Activated CD8-positive, alpha-beta memory T cell treated with anti-CD3 and anti-CD28 coated beads for 36 hours (primary cell): ENCODE measurements at regions not wholly inside any gene's neighbourhood (a gene's known extent, or its start where the extent isn't known, plus 50 kb on each side); places are given as distances from the start of the nearest gene placed in this dataset.

Experiments used
- CTCF ChIA-PET: fragments of 350-600 bp; sonication (Branson Sonifier 250); formaldehyde crosslinking; loops from one replicate; lab custom pipeline; 2021; ENCODE audit warnings: antibody characterized with exemption; lab: Charles Lee
- POLR2A ChIA-PET: fragments of 350-600 bp; sonication (Branson Sonifier 250); formaldehyde crosslinking; loops from one replicate; lab custom pipeline; 2021; ENCODE audit warnings: antibody characterized with exemption; lab: Charles Lee

DNA sequence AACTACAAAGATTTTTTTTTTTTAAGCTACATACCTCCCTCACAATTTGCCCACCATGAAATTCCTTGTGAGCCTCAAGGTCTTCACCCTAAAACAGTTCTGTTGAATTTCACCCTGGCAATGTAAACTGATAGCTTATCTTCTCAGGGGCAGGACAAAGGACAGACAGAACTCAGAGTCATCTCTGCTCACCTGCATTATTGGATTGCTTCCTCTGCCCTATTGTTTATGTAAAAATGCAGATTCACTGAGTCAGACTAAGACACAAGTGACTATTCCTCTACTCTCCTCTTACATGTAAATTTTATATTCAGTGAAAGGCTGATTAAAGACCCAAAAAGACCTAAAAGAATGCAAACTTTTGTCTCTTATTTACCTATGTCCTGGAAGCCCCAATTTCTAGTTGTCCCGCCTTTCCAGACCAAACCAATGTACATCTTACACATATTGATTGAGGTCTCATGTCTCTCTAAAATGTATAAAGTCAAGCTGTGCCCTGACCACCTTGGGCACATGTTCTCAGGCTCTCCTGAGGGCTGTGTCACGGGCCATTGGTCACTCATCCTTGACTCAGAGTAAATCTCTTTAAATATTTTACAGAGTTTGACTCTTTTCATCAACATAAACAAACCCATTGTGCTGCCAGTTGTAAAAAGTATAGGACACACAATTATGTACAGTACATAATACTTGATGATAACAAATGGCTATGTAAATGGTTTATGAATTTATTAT is 440.2 kb downstream of the HTR7 start:
- ChIA-PET POLR2A (no interaction called here), CTCF (no interaction called here)

DNA sequence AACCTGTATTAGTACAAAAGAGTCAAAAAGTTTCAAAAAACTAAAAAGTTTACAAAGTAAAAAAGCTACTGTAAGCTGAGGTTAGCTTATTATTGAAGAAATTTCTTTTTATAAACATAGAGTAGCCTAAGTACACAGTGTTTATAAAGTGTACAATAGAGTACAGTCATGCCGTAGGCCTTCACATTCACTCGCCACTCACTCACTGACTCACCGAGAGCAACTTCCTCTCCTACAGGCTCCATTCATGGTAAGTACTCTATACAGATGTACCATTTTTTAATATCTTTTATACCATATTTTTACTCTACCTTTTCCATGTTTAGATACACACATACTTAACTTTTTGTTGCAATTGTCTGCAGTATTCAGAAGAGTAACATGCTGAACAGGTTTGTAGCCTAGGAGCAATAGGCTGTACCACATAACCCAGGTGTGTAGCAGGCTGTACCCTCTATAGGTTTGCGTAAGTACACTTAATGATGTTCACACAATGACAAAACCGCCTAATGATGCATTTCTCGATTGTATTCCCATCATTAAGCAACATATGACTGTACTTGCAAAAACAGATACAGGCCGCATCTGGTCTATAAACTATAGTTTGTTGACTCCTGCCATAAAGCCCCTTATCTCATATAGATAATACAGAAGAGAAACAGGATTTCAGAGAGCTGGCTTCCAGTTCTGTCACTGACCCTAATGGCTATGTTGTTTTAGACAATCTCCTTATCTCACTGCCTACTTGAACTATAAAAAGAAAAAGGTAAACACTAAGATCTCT is 438.8 kb downstream of the HTR7 start:
- ChIA-PET CTCF (no interaction called here), POLR2A (no interaction called here)

DNA sequence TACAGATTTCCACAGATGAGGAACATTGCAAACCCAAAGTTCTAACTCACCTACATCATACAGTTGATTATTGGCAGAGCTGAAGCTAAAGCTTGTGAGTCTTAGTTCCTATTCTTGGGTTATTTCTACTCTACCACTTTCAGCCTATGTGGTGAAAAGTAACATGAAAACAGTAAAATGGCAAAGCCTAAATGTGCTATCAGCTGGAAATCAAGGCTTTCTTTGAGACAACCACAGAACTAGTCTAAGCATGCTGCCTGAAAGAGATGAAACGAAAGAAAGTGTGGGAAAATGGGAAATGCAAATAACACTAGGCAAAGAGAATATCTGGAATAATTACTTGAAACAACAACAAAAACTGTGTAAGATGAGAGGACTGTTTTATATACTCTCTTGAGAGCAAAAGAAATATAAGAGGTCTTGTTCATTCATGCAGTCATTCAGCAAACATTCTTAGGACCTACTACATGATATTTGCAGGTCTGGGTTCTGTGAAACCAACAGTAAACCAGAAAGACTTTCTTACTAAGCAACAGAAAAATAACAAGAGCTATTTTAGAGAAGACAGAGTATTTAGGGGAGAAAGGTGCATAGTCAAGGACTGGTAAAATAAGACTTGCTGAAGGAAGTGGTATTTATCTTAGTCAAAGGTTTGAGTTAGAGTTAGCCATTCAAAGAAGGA is 437.1 kb downstream of the HTR7 start:
- ChIA-PET POLR2A (no interaction called here), CTCF (no interaction called here)

DNA sequence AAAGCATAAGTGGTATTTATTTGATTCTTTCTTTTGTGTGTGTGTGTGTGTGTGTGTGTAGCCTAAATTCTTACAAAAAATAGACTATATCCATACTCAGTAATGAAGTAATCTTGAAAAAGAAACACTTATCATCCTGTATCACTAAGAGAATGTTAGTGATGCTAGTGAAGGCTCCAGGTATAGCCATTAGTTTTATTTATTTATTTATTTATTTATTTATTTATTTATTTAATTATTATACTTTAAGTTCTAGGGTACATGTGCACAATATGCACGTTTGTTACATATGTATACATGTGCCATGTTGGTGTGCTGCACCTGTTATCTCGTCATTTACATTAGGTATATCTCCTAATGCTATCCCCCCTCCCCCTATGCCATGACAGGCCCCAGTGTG is 436.0 kb downstream of the HTR7 start:
- POLR2A ChIA-PET = no interaction called here

DNA sequence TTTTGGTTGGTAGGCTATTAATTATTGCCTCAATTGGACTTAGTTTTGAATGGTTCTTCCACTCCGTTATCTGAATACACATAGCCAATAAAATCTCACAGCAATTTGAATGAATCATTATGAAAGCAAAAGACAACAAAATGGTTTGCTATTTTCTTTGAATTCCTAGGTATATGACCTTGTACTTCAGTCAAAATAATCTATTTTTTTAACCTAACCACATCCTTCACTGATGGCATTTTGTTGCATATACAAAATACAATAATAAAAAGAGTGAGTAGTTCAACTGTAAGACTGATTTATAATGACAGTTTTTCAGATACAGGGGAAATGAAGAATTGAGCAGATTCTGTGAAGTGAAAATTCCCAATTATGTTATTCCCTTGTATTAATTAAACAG is 433.1 kb downstream of the HTR7 start:
- CTCF ChIA-PET = no interaction called here
- POLR2A ChIA-PET = no interaction called here

More for the DNA sequence above, 436.0 kb downstream of the HTR7 start:
- CTCF ChIA-PET = no interaction called here

DNA sequence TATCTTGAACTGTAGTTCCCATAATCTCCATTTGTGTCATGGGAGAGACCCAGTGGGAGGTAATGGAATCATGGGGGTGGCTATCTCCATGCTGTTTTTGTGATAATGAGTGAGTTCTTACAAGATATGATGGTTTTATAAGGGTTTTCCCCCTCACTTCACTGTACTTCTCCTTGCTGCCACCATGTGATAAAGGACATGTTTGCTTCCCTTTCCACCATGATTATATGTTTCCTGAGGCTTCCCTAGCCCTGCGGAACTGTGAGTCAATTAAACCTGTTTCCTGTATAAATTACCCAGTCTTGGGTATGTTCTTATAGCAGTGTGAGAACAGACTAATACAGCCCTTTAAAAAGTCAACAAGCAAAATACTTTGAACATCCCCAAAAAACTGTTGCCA is 427.7 kb downstream of the HTR7 start:
- ChIA-PET POLR2A (no interaction called here), CTCF (no interaction called here)

DNA sequence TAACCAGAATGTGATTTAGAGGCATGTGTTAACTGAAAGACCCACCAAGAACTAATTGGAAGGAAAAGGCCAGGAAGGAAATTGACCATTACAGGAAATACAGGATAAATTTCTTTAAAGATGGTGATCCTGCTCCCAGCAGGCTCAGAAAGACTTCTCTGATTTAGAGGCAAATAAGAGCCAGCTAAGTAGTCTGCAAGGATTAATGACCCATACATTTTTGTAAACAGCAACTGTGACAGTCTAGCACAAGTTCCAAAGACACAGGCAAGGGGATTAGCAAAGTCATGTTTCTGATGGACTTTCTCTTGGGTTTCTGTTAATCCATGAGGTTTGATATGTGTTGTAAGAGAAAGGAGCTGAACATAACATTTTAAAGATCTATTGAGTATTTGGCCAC is 425.0 kb downstream of the HTR7 start:
- ChIA-PET POLR2A (no interaction called here), CTCF (no interaction called here)

DNA sequence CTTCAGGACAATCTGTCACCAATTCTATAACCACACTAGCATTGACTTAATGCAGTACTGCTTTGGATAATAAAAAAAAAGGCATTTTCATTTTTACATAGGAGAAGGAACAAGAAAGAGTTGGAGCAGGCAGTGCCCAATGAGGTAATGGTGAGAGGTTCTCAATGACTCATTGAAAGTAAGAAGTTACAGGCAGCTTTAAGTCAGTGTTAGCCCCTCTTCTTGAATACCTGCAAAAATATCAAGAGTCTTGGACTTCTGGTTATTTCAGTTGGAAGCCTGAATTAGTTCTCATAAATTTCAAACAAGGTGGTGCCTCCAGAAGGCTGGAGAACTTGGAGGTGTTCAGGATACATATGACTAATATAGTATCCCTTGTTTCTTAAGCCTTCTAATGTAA is 422.5 kb downstream of the HTR7 start:
- POLR2A ChIA-PET = no interaction called here
- CTCF ChIA-PET = no interaction called here

DNA sequence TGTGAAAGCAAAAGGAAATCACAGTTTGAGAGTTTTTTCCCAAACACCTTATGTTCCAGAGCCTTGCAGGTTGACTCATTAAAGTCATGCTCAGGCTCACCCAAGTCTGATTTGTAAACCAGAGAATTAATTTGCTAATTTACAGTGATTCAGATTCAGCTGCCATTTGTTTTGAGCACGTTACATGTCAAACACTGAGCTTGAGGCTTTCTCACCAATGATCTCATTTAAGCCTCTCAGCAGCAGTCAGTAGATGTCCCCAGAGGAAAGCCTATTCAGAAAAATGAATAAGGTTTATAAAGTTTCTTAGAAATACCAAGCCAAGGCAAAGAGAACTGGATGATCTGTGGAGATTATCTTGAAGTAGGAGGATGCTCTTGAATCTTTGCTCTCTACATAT is 420.4 kb downstream of the HTR7 start:
- ChIA-PET POLR2A (no interaction called here), CTCF (no interaction called here)

DNA sequence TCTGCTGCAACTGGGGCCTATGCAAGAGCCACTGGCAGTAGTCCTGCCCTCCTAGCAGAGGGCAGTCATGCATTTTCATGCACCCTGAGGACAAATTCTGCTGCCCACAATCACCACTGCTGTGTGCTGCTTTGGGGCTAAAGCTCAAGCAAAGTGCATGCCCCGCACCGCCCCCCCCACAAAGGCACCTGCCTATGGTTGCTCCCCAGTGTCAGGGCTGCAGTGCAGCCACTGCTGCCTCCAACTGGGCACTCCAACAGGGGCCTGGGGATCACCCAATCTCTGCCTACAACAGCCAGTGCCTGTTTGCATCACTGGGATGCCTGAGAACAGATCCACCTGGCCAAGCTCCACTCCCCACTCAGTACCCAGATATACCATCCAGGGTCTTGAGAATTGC is 417.0 kb downstream of the HTR7 start:
- ChIA-PET CTCF (no interaction called here), POLR2A (no interaction called here)

DNA sequence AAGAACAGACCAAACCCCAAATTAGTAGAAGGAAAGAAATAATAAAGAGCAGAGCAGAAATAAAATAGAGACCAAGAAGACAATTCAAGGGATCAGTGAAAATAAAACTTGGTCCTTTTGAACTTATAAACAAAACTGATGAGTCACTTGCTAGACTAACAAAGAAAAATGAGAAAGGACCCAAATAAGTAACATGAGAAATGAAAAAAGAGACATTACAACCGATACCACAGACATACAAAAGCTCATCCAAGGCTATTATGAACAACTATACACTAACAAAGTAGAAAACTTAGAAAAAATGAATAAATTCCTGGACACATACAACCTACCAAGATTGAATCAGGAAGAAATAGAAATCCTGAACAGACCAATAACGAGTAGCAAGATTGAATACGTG is 414.5 kb downstream of the HTR7 start:
- POLR2A ChIA-PET = no interaction called here
- CTCF ChIA-PET = no interaction called here

DNA sequence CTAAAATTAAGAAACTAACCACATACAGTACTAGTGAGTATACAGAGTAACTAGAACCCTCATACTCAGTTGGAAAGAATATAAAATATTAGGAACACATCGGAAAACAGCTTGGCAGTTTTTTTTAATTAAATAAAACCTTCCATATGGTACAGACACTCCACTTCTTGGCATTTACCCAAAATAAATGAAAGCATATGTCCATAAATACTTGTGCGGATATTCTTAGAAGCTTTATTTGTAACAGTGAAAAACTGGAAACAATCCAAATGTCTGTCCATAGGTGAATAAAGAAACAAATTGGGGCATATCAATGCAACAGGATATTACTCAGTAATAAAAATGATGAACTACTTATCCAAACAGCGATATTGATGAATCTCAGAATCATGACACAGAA is 410.0 kb downstream of the HTR7 start:
- POLR2A ChIA-PET = no interaction called here

DNA sequence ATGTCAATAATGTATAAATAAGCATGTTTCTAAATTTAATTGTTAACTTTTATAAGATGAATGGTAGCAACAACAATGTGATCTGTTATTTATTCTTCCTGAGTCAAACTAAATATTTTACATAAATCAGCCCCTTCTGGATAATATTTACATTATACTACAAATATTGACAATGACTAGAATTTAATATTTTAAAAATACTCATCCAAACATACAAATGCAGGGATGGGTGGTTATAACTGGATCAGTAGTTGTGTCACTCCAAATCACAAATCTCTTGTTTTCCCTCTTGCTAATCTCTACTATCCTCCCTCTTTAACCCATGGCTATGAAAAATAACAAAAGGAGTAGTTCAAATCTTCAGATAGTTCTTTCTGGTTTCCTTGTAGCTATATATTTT is 407.0 kb downstream of the HTR7 start:
- ChIA-PET POLR2A (no interaction called here), CTCF (no interaction called here)

More for the DNA sequence above, 410.0 kb downstream of the HTR7 start:
- CTCF ChIA-PET = no interaction called here

DNA sequence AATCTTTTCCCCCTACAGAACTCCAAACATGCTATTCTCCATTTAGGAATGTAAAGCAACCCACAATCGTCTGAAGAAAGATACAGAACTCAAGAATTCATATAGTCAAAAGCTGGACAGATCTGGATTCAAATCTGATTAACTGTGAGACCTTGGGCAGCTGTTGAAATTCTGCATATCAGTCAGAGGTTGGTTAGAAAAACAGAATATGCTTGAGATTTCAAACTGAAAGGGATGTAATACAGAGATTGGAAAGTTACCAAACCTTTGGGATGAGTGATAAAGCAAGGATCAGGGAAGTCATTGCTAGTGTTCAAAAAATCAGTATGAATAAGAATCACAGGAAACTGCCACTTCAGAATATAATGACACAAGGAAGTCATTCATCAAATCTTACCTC is 406.6 kb downstream of the HTR7 start:
- ChIA-PET POLR2A (no interaction called here), CTCF (no interaction called here)

DNA sequence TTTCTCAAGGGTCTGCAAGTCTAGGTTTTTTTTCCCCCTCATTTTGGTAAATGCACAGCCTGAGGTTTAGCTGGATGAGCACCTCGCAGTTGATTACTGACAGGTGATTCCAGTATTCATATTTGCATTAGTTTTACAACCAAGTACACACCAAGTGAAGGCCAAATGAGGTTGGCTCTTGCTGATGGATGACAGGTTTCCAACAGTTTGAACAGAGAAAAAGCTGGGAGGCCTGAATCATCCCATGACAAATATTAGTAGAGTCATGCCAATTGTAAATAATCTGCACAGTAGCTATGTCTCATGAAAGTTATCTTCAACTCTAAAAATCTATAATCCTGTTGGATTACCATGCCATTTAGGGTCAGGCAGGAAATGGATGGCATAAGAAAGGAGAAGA is 399.8 kb downstream of the HTR7 start:
- CTCF ChIA-PET = no interaction called here
- POLR2A ChIA-PET = no interaction called here

DNA sequence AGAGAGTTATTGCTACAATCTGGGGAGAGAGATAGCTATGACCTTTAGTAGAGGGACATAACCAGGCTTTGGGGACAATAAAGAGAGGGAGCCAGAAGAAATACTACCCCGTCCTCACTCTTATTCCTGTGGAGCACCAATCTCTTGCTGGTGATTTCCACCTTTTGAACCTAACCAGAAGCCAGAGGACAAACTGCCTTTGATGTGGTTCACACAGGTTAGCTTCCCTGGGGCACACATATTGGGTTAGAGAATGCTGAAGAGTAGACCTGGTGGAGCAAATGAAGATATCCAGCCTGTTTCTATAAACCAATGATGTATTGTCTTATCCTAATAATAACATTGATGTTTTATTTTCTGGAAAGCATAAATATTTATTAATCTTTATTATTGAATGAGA is 399.3 kb downstream of the HTR7 start:
- CTCF ChIA-PET = no interaction called here

DNA sequence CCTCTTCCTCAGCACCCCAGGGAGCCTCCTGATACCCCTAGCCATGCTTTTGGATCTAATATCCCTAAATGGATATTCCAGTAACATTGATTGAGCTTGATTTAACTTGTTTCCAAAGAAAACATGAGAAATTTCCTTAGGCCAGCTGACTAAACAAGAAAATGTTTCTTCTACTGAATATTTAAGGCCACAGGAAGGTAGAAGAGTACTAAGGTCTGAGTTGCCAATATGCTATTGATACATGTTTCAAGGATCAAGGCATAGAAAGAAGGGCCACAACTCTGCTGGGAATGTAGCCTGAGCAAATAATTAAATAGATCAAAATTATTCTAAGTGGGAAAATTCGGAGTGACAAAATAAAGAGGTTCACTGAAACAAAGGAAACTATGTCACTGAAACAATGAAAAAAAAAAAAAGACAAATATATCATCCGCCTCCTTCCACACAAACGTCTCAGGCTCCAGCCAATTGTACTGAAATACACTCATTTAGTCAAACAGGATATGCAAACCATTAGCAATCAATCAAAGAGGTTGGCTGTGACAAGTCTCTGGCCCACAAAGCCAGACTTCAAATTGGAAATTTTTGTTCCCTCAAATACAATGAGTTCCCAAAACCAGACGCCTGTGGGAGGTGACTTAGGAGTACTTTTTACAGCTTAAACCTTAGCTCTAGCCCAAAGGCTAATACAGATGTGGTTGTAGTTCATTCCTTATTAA is 396.2 kb downstream of the HTR7 start:
- ChIA-PET CTCF (no interaction called here), POLR2A (no interaction called here)

More for the DNA sequence above, 399.3 kb downstream of the HTR7 start:
- POLR2A ChIA-PET = no interaction called here

DNA sequence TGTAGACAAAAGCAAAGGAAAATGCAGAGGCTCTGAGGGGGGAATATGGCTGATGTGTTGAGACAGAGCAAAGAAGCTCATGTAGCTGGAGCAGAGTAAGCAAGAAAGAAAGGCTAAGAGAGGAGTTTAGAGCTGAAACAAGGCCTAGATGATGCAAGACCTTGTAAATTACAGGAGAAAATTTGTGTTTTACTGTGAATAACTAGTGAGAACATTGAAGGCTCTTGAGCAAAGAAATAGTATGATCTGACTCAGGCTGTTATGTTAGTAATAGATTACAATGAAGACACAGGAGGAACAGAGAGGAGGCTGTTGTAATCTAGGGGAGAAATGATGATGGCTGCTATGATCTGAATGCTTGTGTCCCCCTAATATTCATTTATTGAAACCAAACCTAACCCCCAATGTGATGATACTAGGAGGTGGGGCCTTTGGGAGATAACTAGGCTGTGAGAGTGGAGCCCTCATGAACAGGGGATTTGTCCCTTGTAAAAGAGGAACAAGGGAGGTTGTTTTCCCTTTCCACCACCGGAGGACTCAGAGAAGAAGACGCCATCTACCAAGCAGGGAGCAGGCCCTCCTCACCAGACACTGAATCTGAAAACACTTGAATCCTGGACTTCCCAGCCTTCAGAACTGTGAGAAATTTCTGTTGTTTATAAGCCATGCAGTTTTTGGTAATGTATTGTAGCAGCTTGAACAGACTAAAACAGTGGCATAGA is 394.9 kb downstream of the HTR7 start:
- CTCF ChIA-PET = no interaction called here

DNA sequence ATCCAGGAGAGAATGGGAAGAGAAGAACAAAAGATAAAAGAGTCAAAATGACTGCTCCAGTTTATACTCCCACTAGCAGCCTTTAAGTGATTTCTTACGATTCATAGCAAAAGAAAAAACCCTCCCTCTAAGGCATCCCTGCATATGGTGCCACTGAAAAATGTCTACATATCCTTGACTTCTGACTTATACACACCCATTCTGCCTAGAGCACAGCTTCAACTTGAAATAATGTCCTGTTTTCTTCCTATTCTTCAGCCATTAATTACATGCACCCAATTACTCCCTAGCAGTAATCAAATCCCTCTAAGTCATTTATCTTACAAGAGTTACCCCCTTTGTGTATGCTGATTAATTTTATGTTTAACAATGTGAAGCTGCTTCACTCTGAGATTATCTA is 393.5 kb downstream of the HTR7 start:
- POLR2A ChIA-PET = no interaction called here
- CTCF ChIA-PET = no interaction called here

More for the DNA sequence above, 394.9 kb downstream of the HTR7 start:
- POLR2A ChIA-PET = no interaction called here
